ENCODE measurements at regions not wholly inside any gene's neighbourhood (a gene's known extent, or its start where the extent isn't known, plus 50 kb on each side); places are given as distances from the start of the nearest gene placed in this dataset.

DNA sequence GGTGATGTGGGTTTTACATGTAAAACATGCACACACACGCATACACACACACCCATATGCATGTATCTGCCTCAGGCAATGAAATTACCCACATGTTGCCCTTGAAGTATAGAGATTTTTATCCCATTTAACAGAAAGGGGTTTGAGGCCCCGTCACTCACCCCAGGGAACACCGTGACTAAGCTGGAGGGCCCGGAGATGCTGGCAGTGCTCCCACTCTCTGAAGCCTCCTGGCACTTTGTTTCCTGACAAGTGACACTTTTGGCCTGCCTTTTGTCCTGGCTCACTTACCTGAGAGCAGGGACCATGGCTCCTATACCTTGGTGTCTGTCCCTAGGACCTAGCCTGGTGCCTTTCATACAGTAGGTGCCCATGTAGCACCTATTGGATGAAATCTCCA, 50.0 kb upstream of the TNRC6C start:
- TF ChIP-seq, protein P1, sequence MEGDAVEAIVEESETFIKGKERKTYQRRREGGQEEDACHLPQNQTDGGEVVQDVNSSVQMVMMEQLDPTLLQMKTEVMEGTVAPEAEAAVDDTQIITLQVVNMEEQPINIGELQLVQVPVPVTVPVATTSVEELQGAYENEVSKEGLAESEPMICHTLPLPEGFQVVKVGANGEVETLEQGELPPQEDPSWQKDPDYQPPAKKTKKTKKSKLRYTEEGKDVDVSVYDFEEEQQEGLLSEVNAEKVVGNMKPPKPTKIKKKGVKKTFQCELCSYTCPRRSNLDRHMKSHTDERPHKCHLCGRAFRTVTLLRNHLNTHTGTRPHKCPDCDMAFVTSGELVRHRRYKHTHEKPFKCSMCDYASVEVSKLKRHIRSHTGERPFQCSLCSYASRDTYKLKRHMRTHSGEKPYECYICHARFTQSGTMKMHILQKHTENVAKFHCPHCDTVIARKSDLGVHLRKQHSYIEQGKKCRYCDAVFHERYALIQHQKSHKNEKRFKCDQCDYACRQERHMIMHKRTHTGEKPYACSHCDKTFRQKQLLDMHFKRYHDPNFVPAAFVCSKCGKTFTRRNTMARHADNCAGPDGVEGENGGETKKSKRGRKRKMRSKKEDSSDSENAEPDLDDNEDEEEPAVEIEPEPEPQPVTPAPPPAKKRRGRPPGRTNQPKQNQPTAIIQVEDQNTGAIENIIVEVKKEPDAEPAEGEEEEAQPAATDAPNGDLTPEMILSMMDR (IDR thresholded peaks at IDR 0.05; ENCODE audit: insufficient read depth, low read length, poor library complexity, severe bottlenecking) = no peak
- no peak for TF ChIP-seq EZH2phosphoT487 (conservative IDR thresholded peaks at IDR 0.05; ENCODE audit: low read length)
